HG03103 (cell line): ENCODE measurements at regions not wholly inside any gene's neighbourhood (a gene's known extent, or its start where the extent isn't known, plus 50 kb on each side); places are given as distances from the start of the nearest gene placed in this dataset.
"Not testable (repeated sequence)": the region's sequence is repeated elsewhere in the genome, so short reads cannot be mapped to it uniquely, and the experiment has no call there.

ENCODE experiments used
- ATAC-seq: cut with Tn5 transposase; IDR thresholded peaks from one replicate; pipeline ENCODE4 v1.9.1; 2021; ENCODE audit warnings: low read depth; ENCODE audit not compliant: unreplicated experiment

GRCh38 chr7:17043012-17043877 lies 161.5 kb upstream of the AGR3 start:
- no peak for ATAC-seq

GRCh38 chr7:17044396-17044795 lies 162.6 kb upstream of the AGR3 start:
- ATAC-seq: no peak

GRCh38 chr7:17044861-17045260 lies 163.1 kb upstream of the AGR3 start:
- no peak for ATAC-seq

DNA sequence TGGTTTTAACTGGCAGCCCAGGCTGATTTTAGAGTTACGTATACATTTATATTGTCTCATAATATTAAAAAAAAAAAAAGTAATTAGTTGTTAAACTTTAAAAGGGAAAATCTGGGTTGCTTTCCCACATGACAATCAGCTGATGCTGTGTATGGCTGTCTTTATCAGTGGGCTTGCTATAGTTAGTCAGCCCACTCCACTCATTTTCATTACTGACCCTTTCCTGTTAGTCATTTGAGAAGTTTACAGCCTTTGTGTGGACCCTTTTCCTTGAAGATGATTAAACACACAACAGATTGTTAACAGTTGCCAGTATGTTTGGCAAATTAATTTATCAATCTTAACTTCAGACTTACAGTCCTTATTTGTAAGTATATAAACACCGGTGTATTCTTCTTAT lies 164.5 kb upstream of the AGR3 start:
- no peak for ATAC-seq

DNA sequence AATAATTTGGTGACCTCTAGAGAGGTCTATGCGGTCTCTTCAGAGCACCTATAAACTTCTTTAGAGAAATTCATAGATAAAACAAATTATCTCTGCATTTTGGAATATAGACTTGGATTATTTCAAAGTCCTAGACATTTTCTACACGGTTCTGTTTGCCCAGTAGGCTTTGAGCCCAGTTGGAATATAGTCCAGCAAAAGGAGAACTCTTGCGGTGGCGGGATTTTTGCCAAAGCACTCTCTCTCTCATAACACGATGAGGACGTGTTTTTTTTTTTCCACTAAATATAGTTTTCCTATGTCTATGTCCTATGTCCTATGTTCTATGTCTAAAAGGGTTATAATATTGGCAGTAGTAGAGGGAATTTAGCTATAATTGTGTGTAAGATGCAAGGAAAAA lies 164.9 kb upstream of the AGR3 start:
- ATAC-seq: no peak

- ATAC-seq: not testable (repeated sequence)
Measured at GRCh38 chr7:17053164-17053563, 171.4 kb upstream of the AGR3 start.

DNA sequence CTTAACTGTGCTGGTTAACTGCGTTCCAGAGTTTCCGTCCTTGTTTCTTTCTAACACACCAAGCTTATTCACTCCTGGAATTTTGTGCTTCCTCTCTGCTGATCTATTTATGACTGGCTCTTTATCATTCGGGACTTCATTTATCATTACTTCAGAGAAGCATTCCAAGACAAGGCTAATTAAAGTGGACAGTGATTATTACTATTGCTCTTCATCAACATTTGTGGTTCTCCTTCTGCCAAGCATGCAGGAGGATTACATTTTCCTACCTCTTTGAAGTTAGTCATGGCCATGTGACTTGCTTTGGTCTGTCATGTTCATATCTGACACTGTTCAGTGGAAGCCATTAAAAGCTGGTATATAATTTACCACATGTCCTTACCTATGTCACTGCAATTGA lies 172.4 kb upstream of the AGR3 start:
- ATAC-seq: no peak

DNA sequence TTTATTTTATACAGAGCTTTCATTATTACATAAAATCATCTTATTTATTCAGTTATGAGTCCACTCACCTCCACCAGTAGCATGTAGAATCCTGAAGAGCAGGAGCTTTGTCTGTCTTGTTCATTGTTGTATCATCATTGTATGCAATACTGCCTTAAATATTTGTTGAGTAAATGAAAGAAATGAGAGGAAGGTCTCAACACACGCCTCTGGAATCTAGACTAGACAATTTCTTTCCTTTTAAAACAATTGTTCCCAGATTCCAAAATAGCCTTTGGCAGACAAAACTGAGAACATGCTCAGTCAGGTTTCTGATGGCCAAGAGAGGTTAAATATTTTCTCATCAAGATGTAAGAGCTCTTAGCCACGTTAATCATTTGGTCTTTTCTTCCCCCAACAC lies 173.1 kb upstream of the AGR3 start:
- no peak for ATAC-seq

DNA sequence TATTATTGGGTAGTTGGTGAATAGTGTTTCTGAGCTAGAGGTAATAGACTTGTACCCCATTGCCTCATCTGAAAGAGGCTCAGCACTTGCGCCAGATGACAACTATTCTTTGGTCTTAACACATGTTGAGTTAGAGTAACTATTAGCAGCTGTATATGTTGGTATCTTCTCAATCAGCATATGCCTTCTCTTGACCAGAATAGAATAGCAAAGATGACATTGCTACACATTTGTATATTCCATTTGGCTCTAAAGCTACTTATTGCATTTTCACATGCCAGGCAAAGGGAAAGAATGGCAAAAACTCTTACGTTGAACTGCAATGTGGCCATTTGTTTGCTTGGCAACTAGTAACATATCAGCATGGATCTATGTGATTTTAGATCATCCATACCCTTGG lies 173.8 kb upstream of the AGR3 start:
- ATAC-seq: no peak

DNA sequence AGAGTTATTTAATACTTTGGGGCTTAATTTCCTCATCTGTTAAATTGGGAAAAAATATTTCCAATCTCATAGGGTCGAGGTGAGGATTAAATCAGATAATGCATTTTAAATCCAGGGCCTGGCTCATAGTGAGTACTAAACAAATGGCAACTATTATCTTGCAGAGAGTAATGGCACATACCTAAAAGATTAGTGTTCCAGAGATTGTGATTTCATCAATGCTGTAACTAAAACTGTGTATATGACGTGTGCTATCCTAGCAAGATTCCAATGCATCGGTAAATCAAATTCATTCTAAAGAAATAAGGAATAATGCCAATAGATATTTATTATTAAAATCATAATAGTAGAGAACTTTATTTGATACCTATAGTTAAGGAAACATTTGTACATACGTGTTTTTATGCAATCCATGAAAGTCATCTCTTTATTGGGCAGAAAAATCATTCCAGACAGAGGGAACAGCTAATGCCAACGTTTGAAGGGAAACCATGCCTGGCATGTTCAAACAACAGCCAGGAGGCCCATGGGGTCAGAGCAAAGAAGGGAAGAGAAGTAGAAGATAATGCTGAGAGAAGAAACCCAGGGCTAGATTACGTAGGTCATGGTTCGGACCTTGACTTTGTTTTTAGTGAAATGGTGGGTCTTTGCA lies 174.8 kb upstream of the AGR3 start:
- ATAC-seq: no peak

- ATAC-seq: no peak
Measured at GRCh38 chr7:17057143-17057509, 175.3 kb upstream of the AGR3 start.

GRCh38 chr7:17058568-17058967 lies 176.8 kb upstream of the AGR3 start:
- ATAC-seq: no peak

GRCh38 chr7:17060051-17060450 lies 178.3 kb upstream of the AGR3 start:
- ATAC-seq: no peak

GRCh38 chr7:17061443-17061842 lies 179.7 kb upstream of the AGR3 start:
- no peak for ATAC-seq

GRCh38 chr7:17062151-17063044 lies 180.6 kb upstream of the AGR3 start:
- no peak for ATAC-seq

GRCh38 chr7:17063045-17063383 lies 181.2 kb upstream of the AGR3 start:
- ATAC-seq: no peak

- ATAC-seq: no peak
Measured at GRCh38 chr7:17067691-17068090, 185.9 kb upstream of the AGR3 start.

GRCh38 chr7:17069146-17069545 lies 187.4 kb upstream of the AGR3 start:
- ATAC-seq: peak; percentile 47

DNA sequence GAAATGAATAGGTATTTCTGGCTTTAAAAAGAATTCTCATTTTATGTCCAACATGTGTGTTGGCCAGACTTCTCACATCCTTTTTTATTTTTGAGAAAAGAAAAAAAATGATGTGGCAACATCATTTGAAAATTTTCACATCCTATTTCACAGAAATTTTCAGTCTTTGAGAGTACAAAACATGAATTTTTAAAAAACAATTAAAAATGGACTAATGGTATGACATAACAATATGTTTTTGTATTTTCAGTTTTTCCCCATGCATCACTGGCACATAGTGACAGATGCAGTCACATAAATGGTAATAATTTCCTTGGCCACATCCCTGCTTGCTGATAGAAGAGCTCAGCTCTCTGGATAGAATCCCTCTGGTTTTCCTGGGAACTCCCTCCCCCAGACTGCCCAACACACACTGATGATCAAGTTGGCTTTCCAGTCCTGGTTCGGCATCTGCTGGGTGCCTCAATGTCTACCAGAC lies 188.5 kb upstream of the AGR3 start:
- peak; percentile 34 for ATAC-seq

DNA sequence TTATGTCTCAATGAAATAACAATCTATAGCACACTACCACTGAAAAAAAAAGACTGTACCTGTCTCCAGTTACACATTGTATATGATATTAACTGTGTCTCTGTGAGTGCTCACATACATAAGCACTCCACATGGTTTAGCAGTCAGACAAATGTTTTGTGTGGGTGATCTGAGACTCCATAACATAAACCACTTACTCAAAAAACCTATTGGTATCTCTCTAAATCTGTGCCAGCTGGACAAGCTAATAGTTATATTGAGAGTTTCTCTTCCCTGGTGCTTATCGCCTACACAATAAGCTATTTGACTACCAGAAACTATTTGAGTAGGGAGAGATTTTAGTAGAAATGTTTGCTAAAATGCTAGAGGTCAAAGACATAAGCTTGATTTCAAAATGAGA lies 190.1 kb upstream of the AGR3 start:
- no peak for ATAC-seq

GRCh38 chr7:17075601-17076255 lies 193.9 kb upstream of the AGR3 start:
- no peak for ATAC-seq
